NT2/D1 (cell line): ENCODE measurements at regions not wholly inside any gene's neighbourhood (a gene's known extent, or its start where the extent isn't known, plus 50 kb on each side); places are given as distances from the start of the nearest gene placed in this dataset.

Experiments
- YY1 ChIP-seq: IDR thresholded peaks from 2 replicates; pipeline ENCODE4 v1.6.1; 2011; ENCODE audit not compliant: insufficient read length, insufficient read depth
- ZNF274 ChIP-seq: IDR thresholded peaks from 2 replicates; pipeline ENCODE4 v1.6.1; 2011; ENCODE audit warnings: mild to moderate bottlenecking, low read depth, low read length

GRCh38 chr16:86384980-86385379 lies 125.3 kb upstream of the FOXF1 start:
- TF ChIP-seq ZNF274: no peak
- TF ChIP-seq YY1: no peak
